ENCODE measurements at regions not wholly inside any gene's neighbourhood (a gene's known extent, or its start where the extent isn't known, plus 50 kb on each side); places are given as distances from the start of the nearest gene placed in this dataset.
"Not testable (repeated sequence)": the region's sequence is repeated elsewhere in the genome, so short reads cannot be mapped to it uniquely, and the experiment has no call there.

DNA sequence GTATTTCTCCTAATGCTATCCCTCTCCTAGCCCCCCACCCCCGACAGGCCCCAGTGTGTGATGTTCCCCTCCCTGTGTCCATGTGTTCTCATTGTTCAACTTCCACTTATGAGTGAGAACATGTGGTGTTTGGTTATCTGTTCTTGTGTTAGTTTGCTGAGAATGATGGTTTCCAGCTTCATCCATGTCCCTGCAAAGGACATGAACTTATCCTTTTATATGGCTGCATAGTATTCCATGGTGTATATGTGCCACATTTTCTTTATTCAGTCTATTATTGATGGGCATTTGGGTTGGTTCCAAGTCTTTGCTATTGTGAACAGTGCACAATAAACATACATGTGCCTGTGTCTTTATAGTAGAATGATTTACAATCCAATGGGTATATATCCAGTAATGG, 362.0 kb upstream of the GYPC start:
- TF ChIP-seq, protein P1, sequence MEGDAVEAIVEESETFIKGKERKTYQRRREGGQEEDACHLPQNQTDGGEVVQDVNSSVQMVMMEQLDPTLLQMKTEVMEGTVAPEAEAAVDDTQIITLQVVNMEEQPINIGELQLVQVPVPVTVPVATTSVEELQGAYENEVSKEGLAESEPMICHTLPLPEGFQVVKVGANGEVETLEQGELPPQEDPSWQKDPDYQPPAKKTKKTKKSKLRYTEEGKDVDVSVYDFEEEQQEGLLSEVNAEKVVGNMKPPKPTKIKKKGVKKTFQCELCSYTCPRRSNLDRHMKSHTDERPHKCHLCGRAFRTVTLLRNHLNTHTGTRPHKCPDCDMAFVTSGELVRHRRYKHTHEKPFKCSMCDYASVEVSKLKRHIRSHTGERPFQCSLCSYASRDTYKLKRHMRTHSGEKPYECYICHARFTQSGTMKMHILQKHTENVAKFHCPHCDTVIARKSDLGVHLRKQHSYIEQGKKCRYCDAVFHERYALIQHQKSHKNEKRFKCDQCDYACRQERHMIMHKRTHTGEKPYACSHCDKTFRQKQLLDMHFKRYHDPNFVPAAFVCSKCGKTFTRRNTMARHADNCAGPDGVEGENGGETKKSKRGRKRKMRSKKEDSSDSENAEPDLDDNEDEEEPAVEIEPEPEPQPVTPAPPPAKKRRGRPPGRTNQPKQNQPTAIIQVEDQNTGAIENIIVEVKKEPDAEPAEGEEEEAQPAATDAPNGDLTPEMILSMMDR (IDR thresholded peaks at IDR 0.05), result not testable (repeated sequence)
- TF ChIP-seq EZH2 (IDR thresholded peaks at IDR 0.05; ENCODE audit: borderline replicate concordance, insufficient read depth, low read depth, low read length, poor library complexity, severe bottlenecking), result not testable (repeated sequence)
